HepG2 (cell line): ENCODE measurements at regions not wholly inside any gene's neighbourhood (a gene's known extent, or its start where the extent isn't known, plus 50 kb on each side); places are given as distances from the start of the nearest gene placed in this dataset.

Experiments used
- AFF4 ChIP-seq: sonication (generic); formaldehyde crosslinking; IDR thresholded peaks from 2 replicates; pipeline ENCODE4 v1.4.0; 2020; ENCODE audit warnings: missing genetic modification reagents
- ATRX ChIP-seq: sonication (generic); formaldehyde crosslinking; IDR thresholded peaks from 2 replicates; pipeline ENCODE4 v1.4.0; 2020; ENCODE audit warnings: missing genetic modification reagents, borderline replicate concordance
- RBM39 ChIP-seq: fragments of 200-400 bp; formaldehyde crosslinking; IDR thresholded peaks from one replicate; pipeline ENCODE4 v1.6.1; 2018; ENCODE audit warnings: antibody characterized with exemption, mild to moderate bottlenecking, low read depth, low read length; ENCODE audit not compliant: poor library complexity, severe bottlenecking
- ZNF646 ChIP-seq: sonication (generic); formaldehyde crosslinking; IDR thresholded peaks from 2 replicates; pipeline ENCODE4 v1.9.0; 2021; ENCODE audit warnings: mild to moderate bottlenecking, missing genetic modification reagents

- TF ChIP-seq ZNF646 = no peak
- no peak for TF ChIP-seq AFF4 (CRISPR knock-in tag)
- no peak for TF ChIP-seq ATRX
- TF ChIP-seq RBM39 = no peak
These were observed 62.8 kb upstream of the SLC35F4 start (continued) for GRCh38 chr14:57928732-57929131.
